GM12878 (cell line): ENCODE measurements at regions not wholly inside any gene's neighbourhood (a gene's known extent, or its start where the extent isn't known, plus 50 kb on each side); places are given as distances from the start of the nearest gene placed in this dataset.

Experiments
- CHD1 ChIP-seq: IDR thresholded peaks from 2 replicates; pipeline ENCODE4 v1.6.1; 2012; ENCODE audit warnings: low read depth, low read length, improper control_type of control experiment
- NFXL1 ChIP-seq: fragments of 450-650 bp; IDR thresholded peaks from 2 replicates; pipeline ENCODE4 v1.6.1; 2017; ENCODE audit warnings: antibody characterized with exemption, mild to moderate bottlenecking, borderline replicate concordance
- NFYB ChIP-seq: IDR thresholded peaks from 2 replicates; pipeline ENCODE4 v1.6.1; 2011; ENCODE audit warnings: low read depth, mild to moderate bottlenecking, low read length, improper control_type of control experiment, moderate library complexity; ENCODE audit not compliant: insufficient read depth
- TAF1 ChIP-seq: IDR thresholded peaks from 2 replicates; pipeline ENCODE4 v1.6.1; 2011; ENCODE audit warnings: mild to moderate bottlenecking, low read depth, low read length, borderline replicate concordance
- ZBTB33 ChIP-seq: fragments of 450-650 bp; IDR thresholded peaks from 2 replicates; pipeline ENCODE4 v1.6.1; 2017; ENCODE audit warnings: mild to moderate bottlenecking
- ZNF384 ChIP-seq: IDR thresholded peaks from 2 replicates; pipeline ENCODE4 v1.6.1; 2012; ENCODE audit warnings: low read depth, mild to moderate bottlenecking, low read length, improper control_type of control experiment, borderline replicate concordance

- TF ChIP-seq ZBTB33: no peak
- no peak for TF ChIP-seq CHD1
- TF ChIP-seq NFXL1: no peak
- TF ChIP-seq NFYB: no peak
- TF ChIP-seq ZNF384: no peak
- no peak for TF ChIP-seq TAF1
These were observed 57.9 kb upstream of the TMX1 start for GRCh38 chr14:51182131-51182565.
